Endothelial cell of umbilical vein (primary cell): ENCODE measurements at regions not wholly inside any gene's neighbourhood (a gene's known extent, or its start where the extent isn't known, plus 50 kb on each side); places are given as distances from the start of the nearest gene placed in this dataset.

Source experiments
- BruUV-seq: library from RNA; stranded (reverse); fragments of 400-500 nt; replicated peaks from 2 replicates; lab custom pipeline; 2021; lab: Mats Ljungman, UMichigan
- CTCF ChIA-PET: fragments of 300-600, 350-600 bp; sonication (Branson Sonifier 250); formaldehyde crosslinking; loops from one replicate; lab custom pipeline; 2021; ENCODE audit warnings: antibody characterized with exemption, inconsistent platforms; lab: Charles Lee
- POLR2A ChIA-PET: fragments of 300-600, 350-600 bp; sonication (Branson Sonifier 250); formaldehyde crosslinking; loops from one replicate; lab custom pipeline; 2021; ENCODE audit warnings: antibody characterized with exemption, inconsistent platforms; lab: Charles Lee
- DNase-seq: peaks from one replicate; pipeline ENCODE4 v3.0.0-alpha.2; 2011; ENCODE audit warnings: low read depth, low spot score
- FAIRE-seq: peaks from 2 replicates; lab custom pipeline; 2011; peaks lifted over from hg19 to GRCh38; lab: Jason Lieb, UNC
- H2AFZ ChIP-seq: 2 replicates; pipeline ENCODE4 v1.6.0; 2012; ENCODE audit warnings: low read depth, low read length, control low read depth, inconsistent platforms
- H3K27ac ChIP-seq: 2 replicates; pipeline ENCODE4 v1.5.1; 2011; ENCODE audit warnings: low read depth, mild to moderate bottlenecking, control low read depth, low read length, moderate library complexity; ENCODE audit not compliant: insufficient read depth
- H3K27me3 ChIP-seq, 2 experiments: 2 replicates each; pipeline versions ENCODE4 v1.6.0 to v1.6.1; 2011; ENCODE audit warnings: low read length in 2 of 2, mixed read lengths in 1 of 2; ENCODE audit not compliant: control insufficient read depth in 2 of 2, insufficient read depth in 2 of 2
- H3K36me3 ChIP-seq, 2 experiments: 2 replicates in 1 of 2; 3 replicates in 1 of 2; pipeline ENCODE4 v1.5.1; 2011; ENCODE audit warnings: low read length in 2 of 2, mild to moderate bottlenecking in 1 of 2, moderate library complexity in 1 of 2; ENCODE audit not compliant: control insufficient read depth in 2 of 2, insufficient read depth in 2 of 2; ENCODE audit errors: extremely low read depth in 1 of 2
- H3K4me1 ChIP-seq: 3 replicates; pipeline ENCODE4 v1.5.1; 2011; ENCODE audit warnings: mild to moderate bottlenecking, low read length; ENCODE audit not compliant: control insufficient read depth, insufficient read depth; ENCODE audit errors: extremely low read depth
- H3K4me2 ChIP-seq: 2 replicates; pipeline ENCODE4 v1.6.1; 2011; ENCODE audit warnings: low read length, control low read depth, mixed read lengths; ENCODE audit not compliant: insufficient read depth
- H3K4me3 ChIP-seq, 3 experiments: fragments of 200-600 bp in 1 of 3; sonication (generic), shearing (Covaris generic) in 1 of 3; replicated peaks in 1 of 3; 2 replicates each; pipeline ENCODE4 v1.5.1; 2011 to 2016; ENCODE audit warnings: control low read depth in 3 of 3, low read length in 3 of 3, mild to moderate bottlenecking in 2 of 3, inconsistent platforms in 1 of 3, low read depth in 1 of 3, moderate library complexity in 1 of 3; ENCODE audit not compliant: insufficient read depth in 1 of 3
- H3K79me2 ChIP-seq: 2 replicates; pipeline ENCODE4 v1.6.0; 2012; ENCODE audit warnings: low read length, inconsistent platforms; ENCODE audit not compliant: control insufficient read depth, insufficient read depth
- H3K9ac ChIP-seq: replicated peaks from 2 replicates; pipeline ENCODE3; 2011; ENCODE audit warnings: low read length, control low read depth; ENCODE audit not compliant: insufficient read depth; ENCODE audit errors: extremely low read depth
- H3K9me1 ChIP-seq: replicated peaks from 3 replicates; pipeline ENCODE4 v1.6.0; 2011; ENCODE audit warnings: mild to moderate bottlenecking, low read length; ENCODE audit not compliant: control insufficient read depth, insufficient read depth; ENCODE audit errors: extremely low read depth
- H3K9me3 ChIP-seq: replicated peaks from 2 replicates; pipeline ENCODE4 v1.5.1; 2012; ENCODE audit warnings: low read length, inconsistent platforms; ENCODE audit not compliant: control insufficient read depth, insufficient read depth
- H4K20me1 ChIP-seq: replicated peaks from 2 replicates; pipeline ENCODE3; 2011; ENCODE audit warnings: mild to moderate bottlenecking, low read length; ENCODE audit not compliant: control insufficient read depth, insufficient read depth; ENCODE audit errors: extremely low read depth
- EZH2 ChIP-seq: IDR thresholded peaks from 2 replicates; pipeline ENCODE4 v1.6.1; 2012; ENCODE audit warnings: borderline replicate concordance, low read depth, mild to moderate bottlenecking, moderate library complexity, low read length, inconsistent platforms; ENCODE audit not compliant: severe bottlenecking
- GATA2 ChIP-seq: IDR thresholded peaks from 2 replicates; pipeline ENCODE4 v1.7.0; 2011; ENCODE audit warnings: low read depth, mild to moderate bottlenecking, moderate library complexity, mixed read lengths, low read length; ENCODE audit not compliant: insufficient read length, insufficient read depth
- JUN ChIP-seq: IDR thresholded peaks from 2 replicates; pipeline ENCODE4 v1.6.1; 2011; ENCODE audit warnings: borderline replicate concordance, low read depth; ENCODE audit not compliant: insufficient read length, insufficient read depth
- MAX ChIP-seq: IDR thresholded peaks from 2 replicates; pipeline ENCODE4 v1.6.1; 2011; ENCODE audit not compliant: insufficient read depth, insufficient read length
- MYC ChIP-seq: IDR thresholded peaks from one replicate; pipeline ENCODE4 v1.6.1; 2011; ENCODE audit warnings: mild to moderate bottlenecking, low read depth, low read length
- POLR2A ChIP-seq: IDR thresholded peaks from 2 replicates; pipeline ENCODE4 v1.6.1; 2012; ENCODE audit warnings: low read depth, mild to moderate bottlenecking, control low read depth, low read length
- dilution Hi-C: fragments of 300-500 bp; cut with MboI; formaldehyde crosslinking; loops from one replicate; pipeline ENCODE4 v1.15.0; 2019; ENCODE audit warnings: low sequenced_read_pairs; ENCODE audit not compliant: extremely low pct_ligation_motif_present
- intact Hi-C: fragments of 100-400 bp; cut with micrococcal nuclease; formaldehyde crosslinking; loops from one replicate; pipeline ENCODE4 v1.10.0; 2022
- TF ChIP-seq, protein P1 (sequence below), 2 donors: IDR thresholded peaks; 1 replicate in 1 of 2; 2 replicates in 1 of 2; pipeline ENCODE4 v1.5.1; 2011; ENCODE audit warnings: low read length in 2 of 2, mild to moderate bottlenecking in 2 of 2, moderate library complexity in 2 of 2, control low read depth in 1 of 2, inconsistent platforms in 1 of 2, low read depth in 1 of 2; ENCODE audit not compliant: insufficient read depth in 1 of 2; ENCODE audit errors: extremely low read depth in 1 of 2

DNA sequence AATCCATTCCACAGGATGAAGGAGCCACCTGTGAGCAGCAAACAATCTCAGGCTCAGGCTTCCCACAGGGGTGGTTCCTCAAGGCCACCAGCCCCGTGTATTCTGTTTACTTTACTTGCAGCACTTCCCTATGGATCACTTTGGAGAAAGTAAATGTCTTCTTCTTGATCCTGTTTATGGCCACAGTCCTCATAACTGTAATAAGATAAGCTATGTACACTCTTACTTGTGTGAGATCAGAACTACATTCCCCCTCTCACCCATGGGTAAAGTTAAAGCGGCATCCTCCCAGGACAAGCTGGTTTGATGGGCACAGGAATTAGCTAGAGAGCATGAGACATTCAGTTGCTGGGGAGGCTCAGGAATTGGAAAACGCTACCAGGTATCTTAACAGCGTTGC is 86.1 kb downstream of the TMEM215 start:
- no peak overlapping the region for H3K4me2 ChIP-seq
- no peaks in the 10 kb centered on the region for H3K79me2 ChIP-seq
- H3K27me3 ChIP-seq: peaks cover 0 to 2% of the 10 kb centered on the region in 2 experiments
- BruUV-seq: no TSS peak
- H3K9ac ChIP-seq: no peak overlapping the region
- CTCF ChIA-PET: no interaction called here
- no peak for DNase-seq
- no peaks in the 10 kb centered on the region for H3K36me3 ChIP-seq
- POLR2A ChIA-PET: no interaction called here
- H2AFZ ChIP-seq: no peak overlapping the region
- no peaks in the 10 kb centered on the region for H3K4me1 ChIP-seq
- no peaks in the 10 kb centered on the region for H3K9me1 ChIP-seq
- no peak for TF ChIP-seq MYC
- no peak overlapping the region for H3K27ac ChIP-seq
- dilution Hi-C loops (no loop called here), intact Hi-C loops (no loop called here)
- FAIRE-seq: no peak
- no peaks in the 10 kb centered on the region for H4K20me1 ChIP-seq
- no peak overlapping the region for H3K4me3 ChIP-seq
- H3K9me3 ChIP-seq: no peaks in the 10 kb centered on the region

DNA sequence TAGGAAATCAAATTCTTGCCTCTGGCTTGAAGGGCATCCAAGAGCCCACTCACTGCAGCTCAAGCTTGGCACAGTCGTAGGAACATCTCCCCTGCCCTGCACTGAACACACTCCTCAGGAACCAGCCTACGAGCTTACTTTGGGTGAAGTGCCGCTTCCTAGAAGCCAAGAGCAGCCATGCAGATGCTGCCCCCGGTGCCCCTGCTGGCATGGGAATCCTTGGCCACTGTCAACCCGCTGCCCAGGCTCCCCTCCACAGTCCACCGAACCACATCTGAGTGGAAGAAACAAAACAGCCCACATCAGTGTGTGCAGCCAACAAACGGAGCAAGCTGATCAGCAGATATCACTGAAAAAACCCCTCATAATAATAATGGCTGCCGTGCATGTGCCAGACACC is 89.8 kb downstream of the TMEM215 start:
- FAIRE-seq: no peak
- H3K27me3 ChIP-seq: peaks cover 2% of the 10 kb centered on the region in 2 experiments
- no peak for DNase-seq
- H2AFZ ChIP-seq: no peak overlapping the region
- no peak overlapping the region for H3K4me3 ChIP-seq
- TF ChIP-seq GATA2 (no peak), POLR2A (no peak), MAX (no peak), JUN (no peak), MYC (no peak), EZH2 (no peak)
- TF ChIP-seq, protein P1, sequence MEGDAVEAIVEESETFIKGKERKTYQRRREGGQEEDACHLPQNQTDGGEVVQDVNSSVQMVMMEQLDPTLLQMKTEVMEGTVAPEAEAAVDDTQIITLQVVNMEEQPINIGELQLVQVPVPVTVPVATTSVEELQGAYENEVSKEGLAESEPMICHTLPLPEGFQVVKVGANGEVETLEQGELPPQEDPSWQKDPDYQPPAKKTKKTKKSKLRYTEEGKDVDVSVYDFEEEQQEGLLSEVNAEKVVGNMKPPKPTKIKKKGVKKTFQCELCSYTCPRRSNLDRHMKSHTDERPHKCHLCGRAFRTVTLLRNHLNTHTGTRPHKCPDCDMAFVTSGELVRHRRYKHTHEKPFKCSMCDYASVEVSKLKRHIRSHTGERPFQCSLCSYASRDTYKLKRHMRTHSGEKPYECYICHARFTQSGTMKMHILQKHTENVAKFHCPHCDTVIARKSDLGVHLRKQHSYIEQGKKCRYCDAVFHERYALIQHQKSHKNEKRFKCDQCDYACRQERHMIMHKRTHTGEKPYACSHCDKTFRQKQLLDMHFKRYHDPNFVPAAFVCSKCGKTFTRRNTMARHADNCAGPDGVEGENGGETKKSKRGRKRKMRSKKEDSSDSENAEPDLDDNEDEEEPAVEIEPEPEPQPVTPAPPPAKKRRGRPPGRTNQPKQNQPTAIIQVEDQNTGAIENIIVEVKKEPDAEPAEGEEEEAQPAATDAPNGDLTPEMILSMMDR (IDR thresholded peaks at IDR 0.05; ENCODE audit: extremely low read depth in 1 of 2, insufficient read depth in 1 of 2, low read depth in 1 of 2, low read length in 2 of 2): no peak
- no peak overlapping the region for H3K9ac ChIP-seq
- H3K4me1 ChIP-seq: no peaks in the 10 kb centered on the region
- H3K9me3 ChIP-seq: no peaks in the 10 kb centered on the region
- intact Hi-C loops (no loop called here), dilution Hi-C loops (no loop called here)
- ChIA-PET POLR2A (no interaction called here), CTCF (interaction anchor here (1.2 kb wide), 1 partner anchor 12 kb away, joined by 3 read pairs; no protein-coding TSS in a partner anchor)
- H3K9me1 ChIP-seq: no peaks in the 10 kb centered on the region
- H3K79me2 ChIP-seq: no peaks in the 10 kb centered on the region
- BruUV-seq: no TSS peak
- no peak overlapping the region for H3K4me2 ChIP-seq
- H3K36me3 ChIP-seq: no peaks in the 10 kb centered on the region
- H4K20me1 ChIP-seq: no peaks in the 10 kb centered on the region
- H3K27ac ChIP-seq: no peak overlapping the region
